NCI-H524 treated with DMSO at 0.1 percent for 48 hours (cell line): ENCODE measurements at regions not wholly inside any gene's neighbourhood (a gene's known extent, or its start where the extent isn't known, plus 50 kb on each side); places are given as distances from the start of the nearest gene placed in this dataset.
"Not testable (repeated sequence)": the region's sequence is repeated elsewhere in the genome, so short reads cannot be mapped to it uniquely, and the experiment has no call there.

ENCODE experiments used
- DNase-seq: peaks from one replicate; lab custom pipeline; 2025; lab: John Stamatoyannopoulos, UW

DNA sequence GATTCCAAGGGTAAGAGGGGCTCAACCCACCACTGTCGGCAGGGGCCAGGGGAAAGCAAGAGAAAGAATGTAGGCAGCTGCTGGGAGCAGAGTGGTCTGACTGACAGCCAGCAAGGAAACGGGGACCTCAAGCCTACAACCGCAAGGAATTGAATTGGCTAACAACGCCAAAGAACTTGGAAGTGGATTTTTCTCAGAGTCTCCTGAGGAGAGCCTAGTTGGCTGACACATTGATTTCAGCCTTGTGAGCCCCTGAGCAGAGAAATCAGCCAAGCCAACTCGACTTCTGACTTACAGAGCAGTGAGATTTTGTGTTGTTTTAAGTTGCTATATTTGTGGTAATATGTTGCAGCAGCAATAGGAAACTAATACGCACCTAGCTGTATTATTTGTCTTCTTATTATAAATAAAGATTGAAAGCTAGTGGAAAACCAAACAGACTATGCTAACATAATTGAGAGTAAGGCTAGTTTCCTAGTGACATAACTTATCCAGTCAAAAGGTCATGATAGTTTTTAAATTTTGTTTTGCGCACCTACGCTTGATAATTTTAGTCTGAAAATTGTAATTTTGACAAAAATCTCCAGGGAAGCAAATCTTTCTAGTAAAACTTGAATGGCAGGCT is 145.8 kb upstream of the HCCS start:
- DNase-seq = no peak

DNA sequence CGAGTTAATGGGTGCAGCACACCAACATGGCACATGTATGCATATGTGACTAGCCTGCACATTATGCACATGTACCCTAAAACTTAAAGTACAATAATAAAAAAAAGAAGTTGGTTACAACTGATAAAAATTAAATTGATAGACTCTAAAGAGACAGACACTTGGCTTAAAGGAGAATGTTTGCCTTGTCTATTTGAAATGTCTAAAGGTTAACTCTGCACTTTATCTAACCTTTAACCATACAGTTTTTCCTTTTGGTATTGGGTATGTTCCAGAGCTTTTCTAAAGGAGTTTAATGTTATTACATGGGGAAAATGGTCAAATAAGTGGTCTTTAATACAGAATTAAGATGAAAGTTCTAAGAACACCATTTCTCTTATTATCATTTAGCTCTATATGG is 145.1 kb upstream of the HCCS start:
- no peak for DNase-seq

DNA sequence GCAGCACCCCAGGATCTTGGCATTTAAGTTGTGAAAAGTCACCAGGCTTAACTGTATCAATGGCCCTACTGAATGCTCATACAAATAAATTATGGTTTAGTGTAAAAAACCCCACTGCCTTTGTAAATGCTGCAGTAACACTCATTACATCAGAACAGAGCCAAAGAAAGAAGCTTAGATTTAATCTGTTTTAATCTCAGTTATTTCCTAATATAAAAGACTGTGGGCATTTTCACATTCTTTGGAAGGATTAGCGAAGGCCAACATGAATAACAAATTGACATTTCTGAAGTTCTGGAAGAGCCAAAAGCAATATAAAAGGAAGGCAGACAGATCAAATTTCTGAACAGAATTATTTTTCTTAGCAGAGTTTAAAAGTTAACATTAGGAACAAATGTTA is 140.0 kb upstream of the HCCS start:
- no peak for DNase-seq

GRCh38 chrX:10971759-10972158 is 139.4 kb upstream of the HCCS start:
- DNase-seq = no peak

- no peak for DNase-seq
Observed at GRCh38 chrX:10972706-10973105, 138.4 kb upstream of the HCCS start.

DNA sequence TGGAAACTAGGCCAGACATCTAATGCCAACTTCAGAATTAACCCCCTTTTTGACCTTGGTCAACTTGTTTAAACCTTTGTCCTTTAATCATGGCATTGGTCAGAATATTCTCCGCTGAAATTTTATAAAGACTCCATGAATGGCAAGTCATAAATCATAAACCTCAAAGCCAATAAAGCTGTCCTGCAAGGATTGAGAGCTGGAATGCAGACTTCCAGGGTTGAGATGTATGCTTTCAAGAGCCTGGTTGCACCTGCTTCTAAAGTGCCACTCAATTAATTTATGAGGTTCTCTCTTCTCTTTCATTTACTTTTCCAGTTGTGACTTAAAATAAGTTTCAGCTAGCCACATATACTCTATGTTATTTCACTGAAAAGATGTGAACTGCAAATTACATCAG is 136.2 kb upstream of the HCCS start:
- no peak for DNase-seq

- no peak for DNase-seq
Observed at GRCh38 chrX:10979956-10980355, 131.2 kb upstream of the HCCS start.

GRCh38 chrX:10981506-10981905 is 129.6 kb upstream of the HCCS start:
- DNase-seq = no peak

DNA sequence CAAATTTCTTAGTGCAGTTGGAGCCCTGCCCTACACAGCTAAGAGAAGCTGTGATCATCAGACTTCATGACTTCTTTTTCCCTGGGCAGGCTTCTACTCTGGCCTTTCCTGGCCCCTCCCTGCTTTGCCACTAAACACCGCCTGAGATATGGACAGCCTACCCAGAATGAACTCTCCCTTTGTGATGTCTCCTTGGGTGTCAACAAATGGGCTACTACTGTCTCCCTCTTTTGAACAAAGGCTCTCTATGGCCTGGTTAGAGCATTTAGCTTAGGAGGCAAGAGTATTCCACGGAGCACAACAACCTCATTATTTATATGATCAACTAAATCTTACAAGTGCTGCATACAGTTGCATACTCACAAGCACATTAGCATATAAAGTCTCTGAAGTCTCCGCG is 127.6 kb upstream of the HCCS start:
- no peak for DNase-seq

GRCh38 chrX:10984213-10984612 is 126.9 kb upstream of the HCCS start:
- DNase-seq = no peak

- DNase-seq = no peak
Observed at GRCh38 chrX:10986616-10987015, 124.5 kb upstream of the HCCS start.

GRCh38 chrX:10988653-10989052 is 122.5 kb upstream of the HCCS start:
- DNase-seq = no peak

GRCh38 chrX:10989386-10989785 is 121.7 kb upstream of the HCCS start:
- DNase-seq = no peak

DNA sequence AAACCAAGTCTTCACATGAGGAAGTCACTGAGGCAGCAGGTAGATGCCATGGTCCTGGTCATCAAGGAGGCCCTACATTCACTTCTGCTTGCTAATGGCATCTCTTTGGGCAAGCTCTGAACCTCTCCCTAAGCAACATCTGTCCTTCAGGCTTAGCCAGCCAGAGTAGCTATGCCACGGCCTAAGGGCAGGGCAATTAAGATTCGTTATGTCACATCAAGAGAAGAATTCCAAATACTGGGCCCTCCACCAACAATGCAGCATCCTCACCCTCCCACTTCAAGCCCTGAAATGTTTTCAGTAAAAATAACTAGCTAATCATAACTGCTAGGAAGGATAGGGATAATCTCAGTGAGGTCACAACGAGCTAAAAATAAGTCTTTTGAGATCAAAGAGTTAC is 120.7 kb upstream of the HCCS start:
- no peak for DNase-seq

- no peak for DNase-seq
Observed at GRCh38 chrX:10990976-10991375, 120.2 kb upstream of the HCCS start.

DNA sequence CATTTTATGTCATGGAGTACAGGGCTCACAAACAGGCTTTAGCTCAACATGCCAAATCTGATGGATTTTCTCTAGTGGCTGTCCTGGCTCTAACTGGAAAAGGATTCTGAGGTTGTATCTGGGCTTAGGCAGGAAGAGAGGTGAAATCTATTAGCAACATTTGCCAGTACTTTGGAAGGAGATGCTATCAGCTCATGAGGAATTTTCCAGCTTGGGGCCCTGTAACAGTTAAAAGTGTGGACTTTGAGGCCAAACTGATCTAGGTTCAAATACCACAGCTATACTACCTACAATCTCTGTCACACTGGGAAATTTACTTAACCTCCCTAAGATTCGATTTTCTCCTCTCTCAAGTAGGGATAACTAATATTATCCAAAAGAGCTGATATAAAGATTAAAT is 119.0 kb upstream of the HCCS start:
- DNase-seq = no peak

GRCh38 chrX:11007076-11007475 is 104.1 kb upstream of the HCCS start:
- DNase-seq = not testable (repeated sequence)

GRCh38 chrX:11010476-11010875 is 100.7 kb upstream of the HCCS start:
- no peak for DNase-seq

DNA sequence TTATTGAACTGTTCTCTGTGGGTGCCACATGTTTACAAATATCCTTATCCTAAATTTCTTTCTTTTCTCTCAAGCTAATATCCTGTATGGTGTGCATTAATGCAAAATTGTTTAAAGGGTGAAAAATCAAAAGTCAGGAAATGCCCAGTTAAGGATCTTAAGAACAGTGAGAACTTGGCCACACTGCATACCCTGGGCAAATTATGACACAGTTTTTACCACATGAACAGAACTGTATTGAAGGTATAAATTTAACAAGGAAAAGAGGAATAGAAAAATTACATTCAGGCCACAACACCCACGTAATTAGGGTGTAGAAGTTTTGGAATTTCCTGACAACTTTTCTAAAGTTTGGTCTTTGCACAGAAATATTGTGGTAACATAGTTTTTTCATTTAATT is 94.4 kb upstream of the HCCS start:
- DNase-seq = no peak

DNA sequence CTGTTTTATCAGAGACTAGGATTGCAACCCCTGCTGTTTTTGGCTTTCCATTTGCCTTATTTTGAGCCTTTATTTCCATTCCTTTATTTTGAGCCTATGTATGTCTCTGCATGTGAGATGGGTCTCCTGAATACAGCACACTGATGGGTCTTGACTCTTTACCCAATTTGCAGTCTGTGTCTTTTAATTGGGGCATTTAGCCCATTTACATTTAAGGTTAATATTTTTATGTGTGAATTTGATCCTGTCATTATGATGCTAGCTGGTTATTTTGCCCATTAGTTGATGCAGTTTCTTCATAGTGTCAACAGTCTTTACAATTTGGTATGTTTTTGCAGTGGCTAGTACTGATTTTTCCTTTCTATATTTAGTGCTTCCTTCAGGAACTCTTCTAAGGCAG is 88.5 kb upstream of the HCCS start:
- DNase-seq = not testable (repeated sequence)

DNA sequence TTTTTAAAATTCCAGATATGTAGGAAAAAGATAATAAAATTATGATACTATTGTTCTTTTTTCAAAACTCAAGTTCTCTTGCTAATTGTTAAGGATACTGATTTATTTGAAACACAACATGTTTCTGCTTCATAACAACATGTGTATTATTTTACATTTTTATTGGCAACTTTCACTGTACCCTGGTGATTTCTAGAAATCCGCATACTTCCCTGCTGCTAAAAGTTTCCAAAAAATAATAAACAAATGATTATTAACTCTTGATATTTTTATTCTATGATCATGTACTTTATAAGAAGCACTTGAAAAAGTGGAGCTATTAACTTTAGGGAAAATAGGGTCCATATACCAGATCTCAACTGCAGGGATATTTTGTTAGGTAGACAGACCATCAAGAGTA is 71.2 kb upstream of the HCCS start:
- no peak for DNase-seq

DNA sequence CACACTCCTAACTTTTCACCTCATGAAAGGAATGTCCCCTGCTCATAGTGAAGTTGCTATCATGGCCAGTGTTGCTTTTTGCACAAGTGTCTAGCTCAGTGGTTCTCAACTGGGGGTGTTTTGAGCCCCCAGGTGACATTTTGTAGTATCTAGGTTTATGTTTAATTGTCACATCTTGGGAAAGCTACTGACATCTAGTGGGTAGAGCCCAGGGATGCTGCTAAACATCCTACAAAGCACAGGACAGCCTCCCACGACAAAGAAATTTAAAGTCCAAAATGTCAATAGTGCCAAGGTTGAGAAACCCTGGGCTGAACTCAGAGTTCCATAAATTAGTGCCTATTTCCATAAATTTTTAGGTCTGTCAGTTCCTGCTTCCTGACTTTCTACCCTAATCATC is 70.7 kb upstream of the HCCS start:
- DNase-seq = no peak

DNA sequence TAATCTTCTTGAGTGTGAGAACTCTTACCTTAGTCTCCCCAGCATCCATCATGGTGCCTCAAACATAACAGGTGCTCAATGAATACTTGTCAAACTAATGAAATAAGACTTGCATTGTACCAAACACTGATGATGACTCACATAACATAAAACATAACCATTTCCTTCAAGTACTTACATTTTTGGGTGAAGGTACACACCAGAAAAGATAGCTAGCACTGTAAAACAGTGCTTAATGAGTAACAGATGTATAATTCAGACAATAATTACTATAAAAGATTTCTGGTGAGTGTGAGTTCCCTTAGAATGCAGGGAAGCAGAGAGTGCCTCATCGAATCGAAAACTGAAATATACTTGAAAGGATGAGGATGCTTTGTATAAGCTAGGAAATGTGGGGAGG is 70.1 kb upstream of the HCCS start:
- no peak for DNase-seq

- no peak for DNase-seq
Observed at GRCh38 chrX:11050013-11050412, 61.1 kb upstream of the HCCS start.

DNA sequence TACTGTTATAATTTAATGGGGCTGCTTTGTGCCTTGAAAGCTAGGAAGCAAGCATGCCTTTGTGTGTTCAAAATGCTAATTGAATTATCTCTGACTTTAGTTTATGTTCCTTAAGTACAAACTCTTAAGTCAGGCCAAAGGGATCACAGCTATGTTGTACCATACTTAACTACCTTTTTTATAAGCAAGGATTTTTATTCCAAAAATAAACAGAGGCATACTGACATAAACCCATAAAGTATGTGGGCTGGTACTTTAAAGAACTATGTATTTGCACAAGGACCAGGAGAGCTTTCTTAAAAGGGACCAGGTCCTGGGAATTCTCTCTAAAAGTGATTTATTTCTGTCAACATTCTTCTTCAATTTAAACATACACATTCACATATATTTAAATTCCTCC is 57.8 kb upstream of the HCCS start:
- no peak for DNase-seq
